Stromal cell of bone marrow (primary cell): ENCODE measurements at regions not wholly inside any gene's neighbourhood (a gene's known extent, or its start where the extent isn't known, plus 50 kb on each side); places are given as distances from the start of the nearest gene placed in this dataset.

Experiments
- DNase-seq: peaks from one replicate; pipeline ENCODE4 v3.0.0-alpha.2; 2012; ENCODE audit warnings: low read depth

DNA sequence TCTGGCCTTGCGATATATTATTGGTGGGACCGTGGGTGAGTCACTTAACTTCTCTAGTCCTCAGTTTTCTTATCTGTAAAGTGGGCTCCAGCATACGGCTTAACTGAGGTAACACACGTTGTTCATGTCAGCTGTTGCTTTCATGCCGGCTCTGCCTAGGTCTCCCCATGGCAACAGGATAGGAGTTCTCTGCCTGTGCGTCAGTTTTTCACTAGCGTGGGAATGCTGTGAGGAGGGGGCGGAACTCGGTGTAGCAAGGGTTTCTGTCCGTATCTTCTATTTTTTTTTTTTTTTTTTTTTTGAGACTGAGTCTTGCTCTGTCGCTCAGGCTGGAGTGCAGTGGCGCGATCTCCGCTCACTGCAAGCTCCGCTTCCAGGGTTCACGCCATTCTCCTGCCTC is 758.5 kb upstream of the RBFOX1 start:
- no peak for DNase-seq

DNA sequence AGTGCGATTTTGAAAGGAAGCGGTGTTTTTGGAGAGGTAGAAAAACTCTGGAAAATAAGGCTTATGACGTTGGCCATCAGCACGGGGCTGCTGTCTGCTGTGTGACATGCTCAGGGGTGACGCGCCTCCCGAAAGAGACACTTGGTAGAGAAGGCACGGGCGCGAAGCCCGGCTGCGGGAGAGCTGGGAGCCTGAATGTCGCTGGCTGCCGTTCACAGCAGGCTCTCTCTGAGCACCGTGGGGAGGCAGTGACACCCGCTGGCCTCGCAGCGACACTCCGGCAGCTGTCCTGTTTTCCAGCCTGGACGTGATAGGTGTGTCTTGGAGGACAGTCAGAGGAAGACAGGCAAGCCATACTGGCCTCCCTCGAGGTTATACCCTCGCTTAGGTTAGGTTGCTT is 759.1 kb upstream of the RBFOX1 start:
- no peak for DNase-seq

DNA sequence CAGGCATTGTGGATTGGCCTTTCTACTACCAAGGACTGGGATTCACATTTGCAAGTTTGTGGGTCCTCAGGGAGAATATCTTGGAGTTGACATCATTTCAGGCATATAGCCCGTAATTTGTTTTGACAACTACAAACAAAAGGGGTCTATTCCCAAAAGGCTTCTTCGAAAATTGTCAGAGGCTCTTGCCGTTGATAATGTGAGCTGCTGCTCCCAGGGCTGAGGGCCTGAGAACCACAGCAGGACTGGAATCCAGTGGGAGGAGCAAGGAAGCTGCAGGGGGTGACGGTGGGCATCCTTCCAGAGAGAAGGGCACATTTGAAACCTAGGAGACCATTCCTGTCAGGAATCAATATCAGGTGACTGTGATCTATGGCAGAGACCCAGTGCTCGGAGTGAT is 761.6 kb upstream of the RBFOX1 start:
- no peak for DNase-seq

DNA sequence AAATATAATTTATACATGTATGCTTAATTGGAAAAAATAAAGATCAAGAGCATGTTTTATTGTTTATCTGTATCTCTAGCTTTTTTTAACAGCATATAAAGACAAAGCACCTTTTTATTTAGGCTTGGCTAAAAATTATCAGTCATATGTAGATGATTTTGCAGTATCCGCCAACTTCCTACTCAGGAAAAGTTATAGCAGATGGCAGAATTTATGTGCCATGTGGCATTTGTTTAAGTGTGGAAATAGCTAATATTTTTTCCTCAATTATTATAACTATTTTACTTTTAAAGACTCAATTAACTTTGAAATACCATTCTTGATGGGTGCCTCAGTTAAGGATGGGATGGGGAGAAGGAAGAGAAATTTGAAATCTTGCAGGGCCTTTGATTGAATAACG is 762.1 kb upstream of the RBFOX1 start:
- DNase-seq, result no peak

DNA sequence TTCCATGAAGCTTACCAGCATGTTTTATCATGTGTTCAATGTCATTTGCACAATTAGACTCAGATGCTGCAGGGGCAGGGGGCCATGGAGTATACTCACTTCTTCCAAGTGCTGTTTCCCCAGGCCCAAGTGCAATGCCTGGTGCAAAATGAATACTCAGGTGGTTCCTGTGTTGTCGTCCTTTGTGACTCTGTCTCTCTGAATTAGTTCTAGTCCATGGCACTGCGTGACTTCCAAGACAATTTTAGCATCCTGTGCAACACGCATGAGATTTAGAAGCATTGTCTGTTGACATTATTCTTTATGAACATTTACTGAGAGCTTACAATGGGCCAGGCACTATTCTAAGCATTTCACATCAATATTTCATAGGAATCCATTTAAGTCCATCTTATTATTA is 769.7 kb upstream of the RBFOX1 start:
- no peak for DNase-seq

DNA sequence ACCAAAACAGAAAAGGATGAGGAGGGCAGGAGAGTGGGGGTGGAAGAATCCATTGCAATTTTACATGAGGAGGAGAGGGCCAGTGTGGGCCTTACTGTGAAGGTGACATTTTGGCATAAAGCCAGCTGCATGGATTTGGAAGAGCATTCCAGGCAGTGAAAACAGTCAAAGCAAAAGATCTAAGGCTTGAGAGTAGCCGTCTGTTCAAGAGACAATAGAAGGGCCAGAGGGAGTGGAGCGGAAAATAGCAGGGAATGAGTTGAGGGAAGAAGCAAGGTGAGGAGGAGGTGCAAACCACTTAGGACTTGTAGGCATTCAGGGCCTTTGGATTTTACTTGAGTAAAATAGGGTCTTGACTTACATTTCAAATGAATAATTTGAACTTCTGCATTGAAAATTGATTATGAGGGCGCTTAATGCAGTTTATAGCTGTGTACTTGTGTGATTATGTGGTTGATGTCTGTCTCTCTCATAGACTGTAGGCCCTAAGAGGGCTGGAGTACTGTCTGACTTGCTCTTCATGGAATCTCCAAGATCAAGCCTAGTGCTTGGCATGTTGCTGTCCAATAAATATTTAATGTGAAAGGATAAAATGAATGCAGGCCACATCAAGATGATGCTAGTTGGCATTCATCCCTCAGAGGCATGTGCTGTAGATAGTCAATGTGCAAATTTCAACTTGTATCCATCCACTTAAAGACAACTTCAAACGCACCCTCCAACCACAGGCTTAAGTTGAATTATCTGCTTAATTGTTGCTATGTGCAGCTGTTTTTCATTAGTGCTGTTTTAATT is 772.1 kb upstream of the RBFOX1 start:
- no peak for DNase-seq

DNA sequence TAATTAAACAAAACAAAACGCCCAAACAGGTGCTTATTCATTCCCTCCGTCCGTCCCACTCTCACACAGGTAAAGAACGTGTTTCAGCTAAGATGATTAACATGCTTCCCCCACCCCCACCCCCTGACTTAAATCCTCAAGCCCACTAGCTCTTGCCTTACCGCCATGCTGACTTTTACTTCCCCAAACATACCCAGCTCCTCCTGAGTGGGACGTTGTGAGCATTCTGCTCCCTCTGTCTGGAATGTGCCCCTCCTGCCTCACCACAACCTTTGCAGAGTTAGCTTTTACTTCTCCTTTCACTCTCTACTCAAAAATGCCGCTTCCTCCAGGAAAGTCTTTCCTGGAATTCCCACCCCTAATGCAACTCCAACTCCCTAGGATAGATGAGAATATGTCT is 774.0 kb upstream of the RBFOX1 start:
- DNase-seq, result no peak

DNA sequence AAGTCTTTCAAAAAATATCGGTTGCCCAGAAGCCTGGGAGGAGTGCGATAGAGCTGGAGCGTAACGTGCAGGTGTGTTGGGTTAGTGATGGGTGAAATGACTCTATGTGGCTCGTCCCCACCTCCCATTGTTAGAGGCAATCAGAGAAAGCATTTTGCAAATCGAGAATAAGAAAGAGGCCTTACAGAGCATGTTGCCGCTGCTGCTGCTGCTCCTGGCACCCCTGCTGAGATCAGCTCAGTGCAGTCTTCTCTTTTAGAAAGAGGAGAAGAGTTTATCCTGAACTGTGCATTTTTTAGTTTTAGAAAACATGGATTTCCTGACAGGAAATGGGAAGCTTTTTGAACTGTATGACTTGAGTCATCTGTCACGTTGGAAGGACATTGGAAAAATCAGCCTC is 774.5 kb upstream of the RBFOX1 start:
- DNase-seq, result no peak

DNA sequence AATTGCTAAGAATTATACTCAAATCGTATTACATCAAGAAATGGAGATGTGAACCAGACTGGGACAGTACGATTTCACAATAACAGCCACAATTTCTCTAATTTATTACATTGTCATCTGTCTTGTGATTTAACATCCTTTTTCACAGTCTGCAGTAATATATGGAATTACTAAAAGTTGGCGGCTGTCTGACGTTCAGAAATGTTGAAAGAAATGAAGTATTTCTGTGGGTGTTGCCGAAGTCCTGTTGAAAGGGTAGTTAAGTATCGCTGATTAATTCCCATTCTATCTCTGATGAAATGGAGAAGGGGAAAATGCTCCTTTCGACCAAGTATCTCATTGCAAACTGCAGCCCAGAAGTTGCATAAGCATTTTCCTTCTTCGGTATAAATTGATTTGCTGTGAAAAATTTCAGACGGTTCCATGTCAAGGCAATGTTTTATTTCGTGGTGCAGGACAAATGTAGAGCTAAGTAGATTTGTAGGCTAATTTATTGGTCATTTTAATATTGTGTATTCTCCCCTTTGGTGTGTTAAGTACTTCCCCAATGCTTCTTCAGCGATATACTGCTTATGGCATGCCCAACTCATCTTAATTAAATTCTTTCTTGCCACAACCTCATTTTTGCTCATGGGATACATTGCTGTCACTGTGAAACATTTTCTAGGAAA is 775.2 kb upstream of the RBFOX1 start:
- no peak for DNase-seq

DNA sequence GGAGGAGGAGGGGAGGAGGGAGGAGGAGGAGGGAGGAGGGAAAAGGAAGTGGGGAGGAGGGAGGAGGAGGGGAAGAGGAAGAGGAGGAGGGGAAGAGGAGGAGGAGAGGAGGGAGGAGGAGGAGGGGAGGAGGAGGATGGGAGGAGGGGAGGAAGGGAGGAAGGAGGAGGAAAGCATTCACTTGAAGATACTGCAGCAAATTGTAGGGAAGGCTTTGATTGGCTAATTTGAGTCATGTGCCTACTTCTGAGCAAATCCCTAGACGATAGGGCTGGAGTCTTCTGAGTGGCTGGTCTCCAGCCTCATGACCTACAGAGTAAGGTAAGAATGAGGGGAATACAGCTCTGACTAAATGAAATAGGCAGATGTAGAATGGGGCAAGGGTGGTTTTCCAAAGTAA is 783.2 kb upstream of the RBFOX1 start:
- DNase-seq, result no peak

DNA sequence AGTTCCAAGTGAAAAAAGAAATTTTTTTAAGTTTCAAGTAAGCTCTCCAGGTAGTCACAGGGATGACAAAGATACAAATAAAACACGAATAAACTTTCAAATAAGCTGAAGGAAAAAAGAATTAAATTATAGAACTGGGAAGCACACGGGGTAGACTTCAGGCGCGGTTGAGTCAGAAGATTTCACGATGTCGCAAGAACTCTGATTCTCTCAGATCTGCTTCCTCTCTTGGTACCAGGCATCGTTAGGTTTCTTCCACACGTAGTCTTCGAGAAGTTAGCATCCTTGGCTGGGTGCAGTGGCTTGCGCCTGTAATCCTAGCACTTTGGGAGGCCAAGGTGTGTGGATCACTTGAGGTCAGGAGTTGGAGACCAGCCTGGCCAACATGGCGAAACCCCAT is 784.1 kb upstream of the RBFOX1 start:
- DNase-seq, result no peak

DNA sequence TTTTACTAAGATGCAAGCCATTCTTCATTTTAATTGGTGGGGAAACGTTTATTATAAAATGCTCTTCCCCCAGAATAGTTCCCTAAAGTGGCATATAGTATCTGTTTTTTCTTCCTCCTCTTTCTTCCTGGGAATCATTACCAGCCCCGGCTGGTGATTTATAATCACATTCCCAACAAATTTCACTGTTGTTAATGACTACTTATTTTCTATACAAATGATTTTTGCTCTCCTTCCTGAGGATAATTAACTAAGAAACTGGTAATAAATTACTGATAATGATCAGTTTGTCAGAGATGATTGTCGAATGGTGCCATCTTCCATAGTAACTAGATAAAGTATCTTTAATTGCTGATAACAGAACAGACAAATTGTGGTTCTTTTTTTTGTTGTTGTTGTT is 785.5 kb upstream of the RBFOX1 start:
- DNase-seq, result no peak

DNA sequence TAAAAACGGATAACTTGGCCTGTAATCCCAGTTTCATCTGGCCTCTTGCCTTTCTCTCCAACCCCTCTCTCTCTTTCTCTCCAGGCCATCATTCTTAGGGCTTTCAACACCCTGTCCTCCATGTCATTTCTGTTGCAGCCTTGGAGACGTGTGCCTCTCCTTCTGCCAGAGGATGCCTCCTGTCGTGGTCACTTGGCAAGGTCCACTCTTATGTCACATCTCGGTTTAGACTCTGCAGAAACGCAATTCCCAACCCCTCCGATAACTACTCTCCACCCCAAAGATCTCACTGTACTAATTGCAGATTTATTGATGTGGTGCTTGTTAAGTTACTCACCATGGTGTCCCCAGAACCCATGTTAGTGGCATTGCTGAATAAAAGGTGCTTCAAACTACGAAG is 787.3 kb upstream of the RBFOX1 start:
- no peak for DNase-seq

DNA sequence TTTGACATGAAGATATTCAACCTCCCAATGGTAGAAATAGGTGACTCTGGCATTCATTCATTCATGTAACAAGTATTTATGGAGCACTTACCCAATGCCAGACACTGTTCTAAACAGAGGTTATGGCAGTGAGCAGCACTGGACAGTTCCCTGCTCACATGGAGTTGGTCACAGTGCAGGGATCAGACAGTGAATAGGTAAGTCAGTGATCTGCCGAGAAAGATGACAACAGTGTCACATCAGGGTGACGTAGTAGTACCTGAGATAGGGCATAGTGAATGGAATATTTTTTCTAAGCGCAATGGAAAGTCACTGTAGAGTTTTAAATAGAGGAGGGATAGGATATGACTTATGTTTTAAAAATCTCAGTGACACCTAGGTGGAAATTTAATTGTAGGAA is 791.4 kb upstream of the RBFOX1 start:
- no peak for DNase-seq

DNA sequence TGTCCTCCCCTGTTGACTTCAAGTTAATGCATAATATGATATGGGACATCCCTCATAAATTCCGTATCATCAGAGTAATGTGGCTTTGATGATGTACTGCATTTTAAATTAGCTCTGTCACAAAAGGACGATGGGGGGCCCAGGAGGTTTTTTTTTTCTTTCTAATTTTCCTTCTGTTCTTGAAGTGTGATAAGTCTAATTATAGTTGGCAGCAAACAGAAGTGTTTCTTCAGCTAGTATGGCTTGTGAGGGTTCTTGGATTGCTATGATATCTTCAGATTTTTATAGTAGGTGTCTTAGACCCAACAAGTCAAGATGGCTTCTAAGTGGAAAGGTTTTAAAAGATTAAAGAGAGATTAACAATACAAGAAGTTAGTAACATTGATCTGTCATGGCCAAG is 796.2 kb upstream of the RBFOX1 start:
- no peak for DNase-seq

DNA sequence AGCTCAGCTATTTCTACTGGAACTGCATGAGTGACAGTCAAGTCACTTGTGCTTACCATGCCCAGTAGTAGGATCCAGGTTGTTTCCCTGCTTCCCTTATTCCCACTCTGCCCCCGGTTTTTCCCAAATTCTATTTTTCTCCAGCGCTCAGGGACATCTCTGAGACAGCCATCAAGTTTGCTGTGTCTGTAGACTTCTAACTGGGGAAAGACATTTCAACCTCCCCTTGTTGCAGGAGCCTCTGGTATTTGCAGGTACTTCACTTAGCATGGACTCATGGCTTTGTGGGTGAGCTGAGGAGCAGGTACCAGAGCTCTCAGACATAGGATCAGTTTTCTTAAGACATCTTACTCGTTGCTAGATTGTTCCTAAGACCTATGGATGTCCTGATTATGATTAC is 801.6 kb upstream of the RBFOX1 start:
- DNase-seq, result no peak

DNA sequence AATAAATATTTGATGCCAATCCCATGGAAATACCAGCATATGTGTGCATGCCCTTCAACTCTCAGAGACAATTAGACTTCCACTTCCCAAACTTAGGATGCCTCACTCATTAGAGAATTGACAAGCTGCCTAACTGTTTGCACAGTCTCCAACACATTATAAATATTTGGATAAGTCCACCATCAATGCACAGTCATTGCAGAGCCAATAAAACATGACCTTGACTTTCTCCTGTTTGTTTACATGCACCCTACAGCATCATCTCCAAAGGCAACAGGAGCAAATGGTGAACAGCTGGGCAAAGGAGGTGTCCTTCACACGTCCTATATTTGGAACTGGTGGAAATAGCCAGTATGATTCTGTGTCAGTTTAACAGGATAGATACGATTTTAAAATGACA is 804.4 kb upstream of the RBFOX1 start:
- DNase-seq, result no peak

DNA sequence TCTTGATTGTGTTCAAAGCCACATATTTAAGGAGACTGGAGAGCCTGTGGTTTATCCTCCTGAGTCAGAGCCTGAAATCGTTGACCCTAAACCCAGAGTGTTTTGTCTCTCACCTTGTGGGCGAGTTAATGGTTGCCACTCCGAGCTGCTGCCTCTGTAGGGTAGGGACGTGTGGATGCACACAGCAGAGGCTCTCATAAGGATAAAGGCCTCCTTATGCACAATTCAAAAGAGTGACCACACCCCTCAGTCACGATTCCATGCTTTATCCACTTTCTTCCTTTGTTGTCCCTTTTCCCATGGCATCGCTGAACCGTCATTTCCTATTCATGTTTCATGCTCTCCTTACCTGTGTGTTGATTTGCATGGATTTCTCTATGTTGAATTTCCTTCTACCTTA is 805.0 kb upstream of the RBFOX1 start:
- no peak for DNase-seq

DNA sequence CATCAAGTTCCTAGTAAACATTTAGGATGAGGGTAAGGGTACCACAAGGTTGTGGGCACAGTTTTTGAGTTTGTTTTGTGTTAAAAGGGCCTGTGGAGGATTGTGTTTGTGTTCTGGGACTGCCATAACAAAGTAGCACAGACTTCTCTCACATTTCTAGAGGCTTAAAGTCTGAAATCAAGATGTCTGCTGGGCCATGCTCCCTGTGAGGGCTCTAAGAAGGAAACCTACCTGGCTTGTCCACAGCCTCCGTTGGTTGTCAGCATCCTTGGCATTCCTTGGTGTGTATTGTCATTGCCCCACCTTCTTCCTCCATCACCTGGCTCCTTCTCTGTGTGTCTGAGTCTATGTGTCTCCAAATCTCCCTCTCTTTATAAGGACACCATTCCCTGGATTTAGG is 808.1 kb upstream of the RBFOX1 start:
- no peak for DNase-seq

DNA sequence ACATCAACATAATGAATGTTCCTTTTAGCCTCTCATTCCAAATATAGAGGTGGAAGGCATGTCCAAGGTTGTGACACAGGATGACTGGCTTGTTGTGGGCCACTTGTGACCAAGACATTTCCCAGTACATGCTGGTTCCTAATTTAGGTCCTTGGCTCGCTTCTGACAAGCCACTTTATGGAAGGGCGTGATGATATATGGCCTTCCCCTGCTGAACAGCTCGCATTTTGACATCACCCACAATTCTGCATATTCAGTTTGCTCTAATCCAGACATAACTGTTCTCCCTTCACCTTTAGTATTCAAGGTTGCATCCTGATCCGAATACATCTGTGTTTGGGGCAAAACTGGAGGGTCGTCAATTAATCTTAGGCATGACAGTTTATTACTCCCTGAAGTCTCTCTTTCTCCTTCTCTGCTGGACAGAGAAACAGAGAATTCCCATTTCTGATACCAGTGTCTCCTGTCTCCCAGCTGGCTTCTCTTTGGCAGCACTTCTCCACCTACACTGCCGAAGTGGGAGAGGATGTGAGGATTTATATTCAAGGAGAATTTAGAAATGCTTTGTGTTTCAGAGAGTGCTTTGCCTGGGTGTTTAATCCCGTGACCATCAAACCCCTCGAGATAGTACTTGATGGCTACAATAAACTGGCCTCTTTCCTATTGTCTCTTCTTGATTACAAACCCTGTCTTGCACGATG is 815.5 kb upstream of the RBFOX1 start:
- no peak for DNase-seq

DNA sequence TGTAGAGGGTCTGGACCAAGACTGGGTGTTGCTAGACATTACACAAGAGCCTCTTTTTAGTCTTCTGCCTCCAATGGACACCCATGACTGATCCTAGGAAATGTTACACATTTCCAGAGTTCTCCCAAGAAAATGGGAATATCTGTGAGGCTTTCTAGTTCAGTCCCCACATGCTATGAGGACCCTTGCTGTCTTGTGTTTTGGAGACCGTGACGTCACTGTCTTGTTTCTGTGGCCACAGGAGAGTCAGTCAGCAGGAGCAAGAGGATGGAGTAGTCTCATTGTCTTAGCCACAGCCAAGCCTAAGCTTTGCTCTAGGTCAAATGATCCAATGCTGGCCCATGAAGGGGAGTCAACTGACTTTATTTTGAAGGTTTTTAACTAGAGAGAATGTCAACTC is 820.1 kb upstream of the RBFOX1 start:
- DNase-seq, result no peak

DNA sequence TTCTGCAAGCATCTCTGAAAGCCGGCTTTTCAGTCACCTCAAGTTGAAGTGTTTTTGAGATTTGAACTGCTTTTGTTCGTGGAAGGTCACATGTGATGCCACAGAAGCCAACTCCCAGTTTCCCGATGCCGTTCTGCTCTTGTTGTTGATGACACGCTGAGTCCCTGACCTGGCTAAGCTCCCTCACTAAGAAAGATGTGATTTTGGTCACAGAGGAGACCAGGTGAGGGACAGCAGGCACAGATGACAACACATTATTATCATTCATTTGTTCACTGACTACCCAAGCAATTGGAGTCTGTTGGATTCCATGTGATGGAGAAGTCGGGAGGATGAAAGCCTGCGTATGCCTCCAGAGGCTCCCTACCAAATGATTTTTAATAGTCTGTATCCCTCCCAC is 822.4 kb upstream of the RBFOX1 start:
- no peak for DNase-seq

DNA sequence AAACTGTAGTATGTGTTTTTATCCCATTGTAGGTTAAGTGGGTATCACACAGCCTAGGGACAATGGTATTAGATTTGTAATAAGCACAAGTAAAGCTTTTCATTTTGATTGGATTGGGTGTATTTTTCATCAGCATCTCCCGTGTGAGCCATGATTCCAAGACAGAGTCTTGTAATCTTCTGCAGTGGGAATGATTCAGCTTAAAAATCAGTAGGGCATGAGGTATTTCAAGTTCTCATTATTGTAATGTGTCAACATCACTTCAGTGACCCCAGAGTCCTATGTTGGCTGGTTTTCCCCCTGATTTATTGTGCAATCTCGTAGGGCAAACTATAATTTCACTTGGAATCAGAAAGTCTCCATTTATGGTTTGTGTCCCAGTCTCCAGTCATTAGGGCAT is 833.2 kb upstream of the RBFOX1 start:
- DNase-seq, result no peak

DNA sequence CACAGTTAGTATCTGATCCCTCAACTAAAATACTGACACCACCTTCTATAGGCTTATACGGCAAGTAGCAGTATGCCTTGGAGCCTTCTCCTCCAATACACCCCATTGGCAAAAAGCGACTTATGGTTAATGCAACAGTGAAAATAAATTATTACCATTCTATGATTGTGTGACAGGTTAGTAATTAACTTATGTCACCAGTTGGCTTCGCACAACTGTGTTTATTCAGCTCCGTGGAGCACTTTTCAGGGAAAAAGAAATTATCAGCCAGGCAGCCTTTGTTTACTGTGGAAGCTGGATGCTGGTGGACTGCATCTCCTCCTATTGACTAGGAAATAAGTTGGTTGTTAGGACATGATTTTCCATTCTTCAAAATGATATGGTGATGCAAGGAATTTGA is 833.8 kb upstream of the RBFOX1 start:
- DNase-seq, result no peak
